ENCODE measurements at regions not wholly inside any gene's neighbourhood (a gene's known extent, or its start where the extent isn't known, plus 50 kb on each side); places are given as distances from the start of the nearest gene placed in this dataset.

GRCh38 chr3:177447938-177448337 is 250.7 kb upstream of the TBL1XR1 start:
- DNase-seq (ENCODE audit: low read depth in 1 of 2, low spot score in 1 of 2) = no peak
- Histone ChIP-seq H3K36me3 (no peaks in the 10 kb centered on the region), H3K27me3 (no peaks in the 10 kb centered on the region), H3K4me1 (ENCODE audit: low read depth) (peaks cover 5% of the 10 kb centered on the region), H3K9me3 (ENCODE audit: low read depth) (no peaks in the 10 kb centered on the region), H3K27ac (no peak overlapping the region), H3K4me3 (no peak overlapping the region)
- no peak for TF ChIP-seq CTCF (IDR thresholded peaks at IDR 0.05; ENCODE audit: low read depth, low read length)

GRCh38 chr3:177448987-177449359 is 251.7 kb upstream of the TBL1XR1 start:
- DNase-seq (ENCODE audit: low read depth in 1 of 2, low spot score in 1 of 2) = no peak
- Histone ChIP-seq H3K9me3 (ENCODE audit: low read depth) (no peaks in the 10 kb centered on the region), H3K4me1 (ENCODE audit: low read depth) (peaks cover 5% of the 10 kb centered on the region), H3K27me3 (no peaks in the 10 kb centered on the region), H3K27ac (no peak overlapping the region), H3K36me3 (no peaks in the 10 kb centered on the region), H3K4me3 (no peak overlapping the region)
- TF ChIP-seq CTCF (IDR thresholded peaks at IDR 0.05; ENCODE audit: low read depth, low read length) = no peak

- Histone ChIP-seq H3K4me1 (ENCODE audit: low read depth) (peaks cover 5% of the 10 kb centered on the region), H3K36me3 (no peaks in the 10 kb centered on the region), H3K27ac (no peak overlapping the region), H3K9me3 (ENCODE audit: low read depth) (no peaks in the 10 kb centered on the region), H3K27me3 (no peaks in the 10 kb centered on the region), H3K4me3 (no peak overlapping the region)
- DNase-seq (ENCODE audit: low read depth in 1 of 2, low spot score in 1 of 2) = peak in 1 of 2 donors; percentile 23
- TF ChIP-seq CTCF (IDR thresholded peaks at IDR 0.05; ENCODE audit: low read depth, low read length) = no peak
Measured at GRCh38 chr3:177449360-177450006, 252.2 kb upstream of the TBL1XR1 start.

- no peaks in the 10 kb centered on the region for H3K9me3 ChIP-seq (ENCODE audit: low read depth)
- DNase-seq (ENCODE audit: low read depth in 1 of 2, low spot score in 1 of 2) = peak in 1 of 2 donors; percentile 10
- TF ChIP-seq CTCF (IDR thresholded peaks at IDR 0.05; ENCODE audit: low read depth, low read length) = no peak
- H3K4me3 ChIP-seq = no peak overlapping the region
- no peaks in the 10 kb centered on the region for H3K36me3 ChIP-seq
- peaks cover 5% of the 10 kb centered on the region for H3K4me1 ChIP-seq (ENCODE audit: low read depth)
- no peaks in the 10 kb centered on the region for H3K27me3 ChIP-seq
- H3K27ac ChIP-seq = no peak overlapping the region
Measured at GRCh38 chr3:177451301-177451750, 254.0 kb upstream of the TBL1XR1 start.

- no peaks in the 10 kb centered on the region for H3K36me3 ChIP-seq
- peaks cover 5% of the 10 kb centered on the region for H3K4me1 ChIP-seq (ENCODE audit: low read depth)
- no peak overlapping the region for H3K27ac ChIP-seq
- H3K9me3 ChIP-seq (ENCODE audit: low read depth) = no peaks in the 10 kb centered on the region
- no peaks in the 10 kb centered on the region for H3K27me3 ChIP-seq
- no peak for TF ChIP-seq CTCF (IDR thresholded peaks at IDR 0.05; ENCODE audit: low read depth, low read length)
- DNase-seq (ENCODE audit: low read depth in 1 of 2, low spot score in 1 of 2) = peak in 1 of 2 donors; percentile 87
- H3K4me3 ChIP-seq = no peak overlapping the region
Measured at GRCh38 chr3:177451864-177452830, 254.9 kb upstream of the TBL1XR1 start.
